Omental fat pad (tissue), 3 donors: ENCODE measurements at regions not wholly inside any gene's neighbourhood (a gene's known extent, or its start where the extent isn't known, plus 50 kb on each side); places are given as distances from the start of the nearest gene placed in this dataset.
"Not testable (repeated sequence)": the region's sequence is repeated elsewhere in the genome, so short reads cannot be mapped to it uniquely, and the experiment has no call there.

Source experiments
- ATAC-seq: fragments of 150-250 bp; one replicate; pipeline ENCODE4 v1.9.1; 2016; ENCODE audit warnings: mild to moderate bottlenecking, moderate library complexity; ENCODE audit not compliant: low FRiP score
- DNase-seq: peaks from one replicate; pipeline ENCODE4 v3.0.0-alpha.2; 2019; ENCODE audit warnings: low spot score
- TF ChIP-seq, protein P1 (sequence below), 3 donors: fragments of 450-650 bp; IDR thresholded peaks; one replicate each; pipeline ENCODE4 v1.5.1; 2016 to 2017; ENCODE audit warnings: antibody characterized with exemption in 3 of 3, mild to moderate bottlenecking in 3 of 3, moderate library complexity in 2 of 3

GRCh38 chr19:29154163-29154562 lies 58.8 kb downstream of the UQCRFS1 start:
- ATAC-seq (no peak), DNase-seq (no peak)
- TF ChIP-seq, protein P1, sequence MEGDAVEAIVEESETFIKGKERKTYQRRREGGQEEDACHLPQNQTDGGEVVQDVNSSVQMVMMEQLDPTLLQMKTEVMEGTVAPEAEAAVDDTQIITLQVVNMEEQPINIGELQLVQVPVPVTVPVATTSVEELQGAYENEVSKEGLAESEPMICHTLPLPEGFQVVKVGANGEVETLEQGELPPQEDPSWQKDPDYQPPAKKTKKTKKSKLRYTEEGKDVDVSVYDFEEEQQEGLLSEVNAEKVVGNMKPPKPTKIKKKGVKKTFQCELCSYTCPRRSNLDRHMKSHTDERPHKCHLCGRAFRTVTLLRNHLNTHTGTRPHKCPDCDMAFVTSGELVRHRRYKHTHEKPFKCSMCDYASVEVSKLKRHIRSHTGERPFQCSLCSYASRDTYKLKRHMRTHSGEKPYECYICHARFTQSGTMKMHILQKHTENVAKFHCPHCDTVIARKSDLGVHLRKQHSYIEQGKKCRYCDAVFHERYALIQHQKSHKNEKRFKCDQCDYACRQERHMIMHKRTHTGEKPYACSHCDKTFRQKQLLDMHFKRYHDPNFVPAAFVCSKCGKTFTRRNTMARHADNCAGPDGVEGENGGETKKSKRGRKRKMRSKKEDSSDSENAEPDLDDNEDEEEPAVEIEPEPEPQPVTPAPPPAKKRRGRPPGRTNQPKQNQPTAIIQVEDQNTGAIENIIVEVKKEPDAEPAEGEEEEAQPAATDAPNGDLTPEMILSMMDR (IDR thresholded peaks at IDR 0.05), result no peak

- TF ChIP-seq, protein P1 (IDR thresholded peaks at IDR 0.05), result no peak
- DNase-seq (no peak), ATAC-seq (no peak)
Measured at GRCh38 chr19:29145756-29146155, 67.2 kb downstream of the UQCRFS1 start.

DNA sequence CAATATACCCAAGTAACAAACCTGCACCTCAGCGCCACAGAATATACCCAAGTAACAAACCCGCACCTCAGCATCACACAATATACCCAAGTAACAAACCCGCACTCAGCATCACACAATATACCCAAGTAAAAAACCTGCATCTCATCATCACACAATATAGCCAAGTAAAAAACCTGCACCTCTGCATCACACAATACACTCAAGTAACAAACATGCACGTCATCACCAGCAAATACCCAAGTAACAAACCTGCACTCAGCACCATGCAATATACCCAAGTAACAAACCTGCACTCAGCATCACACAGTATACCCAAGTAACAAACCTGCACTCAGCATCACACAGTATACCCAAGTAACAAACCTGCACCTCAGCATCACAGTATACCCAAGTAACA lies 69.8 kb downstream of the UQCRFS1 start:
- DNase-seq (no peak), ATAC-seq (no peak)
- TF ChIP-seq, protein P1 (IDR thresholded peaks at IDR 0.05), result no peak

GRCh38 chr19:29139227-29139626 lies 73.7 kb downstream of the UQCRFS1 start:
- DNase-seq (no peak), ATAC-seq (no peak)
- TF ChIP-seq, protein P1 (IDR thresholded peaks at IDR 0.05), result no peak

DNA sequence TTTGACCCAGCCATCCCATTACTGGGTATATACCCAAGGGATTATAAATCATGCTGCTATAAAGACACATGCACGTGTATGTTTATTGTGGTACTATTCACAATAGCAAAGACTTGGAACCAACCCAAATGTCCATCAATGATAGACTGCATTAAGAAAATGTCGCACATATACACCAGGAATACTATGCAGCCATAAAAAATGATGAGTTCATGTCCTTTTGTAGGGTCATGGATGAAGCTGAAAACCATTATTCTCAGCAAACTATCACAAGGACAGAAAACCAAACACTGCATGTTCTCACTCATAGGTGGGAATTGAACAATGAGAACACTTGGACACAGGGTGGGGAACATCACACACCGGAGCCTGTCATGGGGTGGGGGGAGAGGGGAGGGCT lies 74.7 kb downstream of the UQCRFS1 start:
- ATAC-seq, DNase-seq: not testable (repeated sequence)

GRCh38 chr19:29131456-29131855 lies 81.5 kb downstream of the UQCRFS1 start:
- ATAC-seq, result no peak
- TF ChIP-seq, protein P1 (IDR thresholded peaks at IDR 0.05), result no peak
- DNase-seq, result no peak

- TF ChIP-seq, protein P1 (IDR thresholded peaks at IDR 0.05), result no peak
- DNase-seq (no peak), ATAC-seq (no peak)
Measured at GRCh38 chr19:29129148-29129547, 83.8 kb downstream of the UQCRFS1 start.

DNA sequence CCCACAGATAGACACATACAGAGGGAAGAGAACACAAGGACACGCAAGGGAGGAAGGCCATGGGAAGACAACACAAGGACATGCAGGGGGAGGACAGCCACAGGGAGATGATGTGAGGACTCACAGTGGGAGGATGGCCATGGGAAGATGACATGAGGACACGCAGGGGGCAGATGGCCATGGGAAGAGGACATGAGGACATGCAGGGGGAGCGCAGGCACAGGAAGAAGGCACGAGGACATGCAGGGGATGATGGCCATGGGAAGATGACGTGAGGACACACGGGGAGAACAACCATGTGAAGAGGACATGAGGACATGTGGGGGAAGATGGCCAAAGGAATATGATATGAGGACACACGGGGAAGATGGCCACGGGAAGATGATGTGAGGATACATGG lies 84.7 kb downstream of the UQCRFS1 start:
- no peak for ATAC-seq
- DNase-seq, result no peak
- TF ChIP-seq, protein P1 (IDR thresholded peaks at IDR 0.05), result no peak
